SJSA1 (cell line): ENCODE measurements at regions not wholly inside any gene's neighbourhood (a gene's known extent, or its start where the extent isn't known, plus 50 kb on each side); places are given as distances from the start of the nearest gene placed in this dataset.
"Not testable (repeated sequence)": the region's sequence is repeated elsewhere in the genome, so short reads cannot be mapped to it uniquely, and the experiment has no call there.

Experiments used
- DNase-seq, 2 experiments: peaks; one replicate each; pipeline ENCODE4 v3.0.0-alpha.2; 2015 to 2020; ENCODE audit warnings: low spot score in 2 of 2, low read depth in 1 of 2
- H3K27ac ChIP-seq: fragments of 250-450 bp; sonication (Bioruptor Pico); 2 replicates; pipeline ENCODE4 v1.5.1; 2020; ENCODE audit warnings: mild to moderate bottlenecking, moderate library complexity
- H3K27me3 ChIP-seq: fragments of 250-450 bp; sonication (Bioruptor Pico); replicated peaks from 2 replicates; pipeline ENCODE4 v1.5.1; 2020; ENCODE audit warnings: mild to moderate bottlenecking, moderate library complexity
- H3K36me3 ChIP-seq: fragments of 250-450 bp; sonication (Bioruptor Pico); 2 replicates; pipeline ENCODE4 v1.5.1; 2020; ENCODE audit warnings: mild to moderate bottlenecking
- H3K4me1 ChIP-seq: fragments of 250-450 bp; sonication (Bioruptor Pico); replicated peaks from 2 replicates; pipeline ENCODE4 v1.6.1; 2021; ENCODE audit warnings: mild to moderate bottlenecking
- H3K4me3 ChIP-seq: fragments of 250-450 bp; sonication (Bioruptor Pico); 2 replicates; pipeline ENCODE4 v1.5.1; 2020; ENCODE audit warnings: mild to moderate bottlenecking
- H3K9me3 ChIP-seq: fragments of 250-450 bp; sonication (Bioruptor Pico); replicated peaks from 2 replicates; pipeline ENCODE4 v1.5.1; 2020; ENCODE audit warnings: mild to moderate bottlenecking

GRCh38 chr15:87557881-87558280 is 698.7 kb downstream of the NTRK3 start:
- no peak overlapping the region for H3K27ac ChIP-seq
- no peak for DNase-seq
- H3K9me3 ChIP-seq = no peaks in the 10 kb centered on the region
- H3K36me3 ChIP-seq = no peaks in the 10 kb centered on the region
- no peaks in the 10 kb centered on the region for H3K27me3 ChIP-seq
- H3K4me1 ChIP-seq = no peaks in the 10 kb centered on the region
- no peak overlapping the region for H3K4me3 ChIP-seq

DNA sequence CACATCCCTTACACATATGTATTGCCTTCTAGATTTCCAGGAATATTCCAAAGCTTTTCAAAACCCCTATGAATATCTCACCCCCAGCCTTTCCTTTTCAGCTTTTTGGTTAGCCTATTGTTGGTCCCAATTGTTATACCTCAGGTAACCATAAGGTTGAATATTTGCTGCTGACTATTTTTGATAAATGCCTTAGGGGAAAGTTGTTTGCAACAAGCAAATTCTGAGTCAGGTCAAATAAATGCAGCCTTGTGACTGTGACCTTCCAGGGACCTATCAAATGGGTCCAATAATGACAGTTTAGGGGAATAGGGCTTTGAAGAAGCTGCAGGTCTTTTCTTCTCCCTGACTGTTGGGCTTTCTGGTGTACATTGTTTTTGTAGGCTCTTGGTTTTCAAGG is 699.7 kb downstream of the NTRK3 start:
- Histone ChIP-seq H3K9me3 (no peaks in the 10 kb centered on the region), H3K4me1 (no peaks in the 10 kb centered on the region), H3K27ac (no peak overlapping the region), H3K4me3 (no peak overlapping the region), H3K27me3 (no peaks in the 10 kb centered on the region), H3K36me3 (no peaks in the 10 kb centered on the region)
- DNase-seq = no peak

DNA sequence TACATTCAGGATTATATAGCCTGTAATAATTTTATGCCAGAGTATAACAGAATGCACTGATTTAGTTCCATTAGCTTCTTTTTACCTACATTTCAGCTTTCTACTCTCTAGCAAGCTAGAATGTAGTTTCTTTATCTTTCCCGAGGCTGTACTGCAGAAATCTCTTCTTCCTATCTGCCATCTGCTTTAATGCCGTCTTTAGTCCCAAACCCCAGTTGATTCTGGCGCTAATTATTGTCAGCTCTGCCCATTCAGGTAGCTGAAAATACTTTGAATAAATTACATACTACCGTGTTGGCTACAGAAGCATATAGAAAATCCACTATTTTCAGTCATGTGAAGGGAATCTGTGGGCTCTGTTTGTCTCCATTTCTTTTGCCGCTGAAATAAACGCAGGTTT is 706.7 kb downstream of the NTRK3 start:
- no peaks in the 10 kb centered on the region for H3K36me3 ChIP-seq
- no peak overlapping the region for H3K27ac ChIP-seq
- no peaks in the 10 kb centered on the region for H3K27me3 ChIP-seq
- H3K4me3 ChIP-seq = no peak overlapping the region
- no peak for DNase-seq
- H3K4me1 ChIP-seq = no peaks in the 10 kb centered on the region
- no peaks in the 10 kb centered on the region for H3K9me3 ChIP-seq

GRCh38 chr15:87549296-87549695 is 707.2 kb downstream of the NTRK3 start:
- no peak for DNase-seq
- H3K36me3 ChIP-seq = no peaks in the 10 kb centered on the region

GRCh38 chr15:87548590-87548989 is 707.9 kb downstream of the NTRK3 start:
- H3K27me3 ChIP-seq, DNase-seq, H3K9me3 ChIP-seq, H3K4me3 ChIP-seq, H3K27ac ChIP-seq, H3K36me3 ChIP-seq, H3K4me1 ChIP-seq: not testable (repeated sequence)

More at GRCh38 chr15:87549296-87549695, 707.2 kb downstream of the NTRK3 start:
- Histone ChIP-seq H3K27ac (no peak overlapping the region), H3K27me3 (no peaks in the 10 kb centered on the region), H3K4me1 (no peaks in the 10 kb centered on the region), H3K4me3 (no peak overlapping the region), H3K9me3 (no peaks in the 10 kb centered on the region)

DNA sequence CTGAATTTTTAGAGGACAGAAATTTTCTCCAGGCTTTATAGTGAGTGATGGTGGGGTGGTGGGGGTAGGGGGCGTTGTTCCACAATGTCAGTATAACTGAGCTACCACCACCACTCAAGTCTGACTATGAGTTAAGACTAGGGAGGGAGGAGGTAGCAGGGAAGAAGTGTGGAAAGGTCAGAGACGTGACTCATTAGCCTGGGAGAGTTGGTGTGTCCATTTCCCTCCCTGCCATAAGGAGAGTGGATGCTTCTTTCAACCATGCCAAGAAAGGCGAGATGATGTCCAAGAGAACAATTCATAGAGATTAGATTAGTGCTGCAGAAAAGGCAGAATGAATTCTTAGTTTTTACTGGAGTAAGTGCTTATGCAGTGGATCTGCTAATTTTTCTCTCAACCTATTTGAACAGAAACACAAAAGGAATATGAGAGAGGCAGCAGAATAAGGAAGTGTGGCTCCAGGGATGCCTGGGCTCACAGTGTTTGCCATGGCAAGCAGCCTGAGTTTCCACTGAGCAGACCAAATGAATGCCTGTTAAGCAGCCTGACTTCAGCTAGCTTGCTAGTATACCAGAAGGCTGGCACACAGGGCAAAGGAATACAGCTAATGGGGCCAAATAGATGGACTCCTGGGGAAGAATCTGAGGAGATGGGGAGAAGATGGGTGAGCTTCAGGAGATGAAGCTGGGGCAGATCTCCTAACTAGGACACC is 708.9 kb downstream of the NTRK3 start:
- DNase-seq = no peak
- no peak overlapping the region for H3K27ac ChIP-seq

DNA sequence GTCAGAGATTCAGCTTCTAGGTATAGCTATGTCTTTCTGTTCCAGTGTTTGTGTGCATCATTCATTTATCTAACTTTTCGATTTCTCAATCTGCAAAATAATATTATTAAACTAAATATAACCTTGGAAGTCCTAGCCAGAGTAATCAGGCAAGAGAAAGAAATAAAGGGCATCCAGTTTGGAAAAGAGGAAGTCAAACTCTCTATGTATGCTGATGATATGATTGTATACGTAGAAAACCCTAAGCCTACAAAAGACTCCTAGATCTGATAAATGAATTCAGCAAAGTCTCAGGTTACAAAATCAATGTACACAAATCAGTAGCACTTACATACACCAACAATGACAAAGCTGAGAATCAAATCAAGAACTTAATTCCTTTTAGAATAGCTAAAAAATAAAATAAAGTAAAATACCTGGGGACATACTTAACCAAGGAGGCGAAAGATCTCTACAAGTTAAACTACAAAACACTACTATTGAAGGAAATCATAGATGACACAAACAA is 718.2 kb downstream of the NTRK3 start:
- no peaks in the 10 kb centered on the region for H3K4me1 ChIP-seq
- no peaks in the 10 kb centered on the region for H3K36me3 ChIP-seq
- no peaks in the 10 kb centered on the region for H3K27me3 ChIP-seq
- DNase-seq = no peak
- H3K9me3 ChIP-seq = no peaks in the 10 kb centered on the region; the same call in 1 of the 2 replicates
- no peak overlapping the region for H3K27ac ChIP-seq
- no peak overlapping the region for H3K4me3 ChIP-seq

More for the DNA sequence above, 708.9 kb downstream of the NTRK3 start:
- Histone ChIP-seq H3K27me3 (no peaks in the 10 kb centered on the region), H3K36me3 (no peaks in the 10 kb centered on the region), H3K9me3 (no peaks in the 10 kb centered on the region), H3K4me1 (no peaks in the 10 kb centered on the region), H3K4me3 (no peak overlapping the region)

GRCh38 chr15:87537295-87537694 is 719.2 kb downstream of the NTRK3 start:
- no peak for DNase-seq
- Histone ChIP-seq H3K36me3 (no peaks in the 10 kb centered on the region), H3K4me3 (no peak overlapping the region)

DNA sequence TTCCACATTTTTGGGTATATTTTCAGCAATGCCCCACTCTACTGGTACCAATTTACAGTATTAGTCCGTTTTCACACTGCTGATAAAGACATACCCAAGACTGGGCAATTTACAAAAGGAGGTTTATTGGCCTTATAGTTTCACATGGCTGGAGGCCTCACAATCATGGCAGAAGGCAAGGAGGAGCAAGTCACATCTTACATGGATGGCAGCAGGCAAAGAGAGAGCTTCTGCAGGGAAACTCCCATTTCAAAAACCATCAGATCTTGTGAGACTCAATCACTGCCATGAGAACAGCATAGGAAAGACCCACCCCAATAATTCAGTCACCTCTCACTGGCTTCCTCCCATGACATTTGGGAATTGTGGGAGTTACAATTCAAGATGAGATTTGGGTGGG is 722.9 kb downstream of the NTRK3 start:
- H3K27me3 ChIP-seq, H3K4me1 ChIP-seq, H3K36me3 ChIP-seq, DNase-seq, H3K9me3 ChIP-seq, H3K27ac ChIP-seq, H3K4me3 ChIP-seq: not testable (repeated sequence)

More at GRCh38 chr15:87537295-87537694, 719.2 kb downstream of the NTRK3 start:
- Histone ChIP-seq H3K9me3 (no peaks in the 10 kb centered on the region; the same call in 1 of the 2 replicates), H3K27ac (no peak overlapping the region), H3K27me3 (no peaks in the 10 kb centered on the region), H3K4me1 (no peaks in the 10 kb centered on the region)

GRCh38 chr15:87528873-87529272 is 727.7 kb downstream of the NTRK3 start:
- H3K9me3 ChIP-seq = no peaks in the 10 kb centered on the region
- no peak overlapping the region for H3K4me3 ChIP-seq
- H3K36me3 ChIP-seq = no peaks in the 10 kb centered on the region
- DNase-seq = no peak
- H3K27ac ChIP-seq = no peak overlapping the region
- H3K27me3 ChIP-seq = no peaks in the 10 kb centered on the region
- H3K4me1 ChIP-seq = no peaks in the 10 kb centered on the region

- no peak overlapping the region for H3K27ac ChIP-seq
- no peaks in the 10 kb centered on the region for H3K27me3 ChIP-seq
- H3K4me3 ChIP-seq = no peak overlapping the region
- no peaks in the 10 kb centered on the region for H3K9me3 ChIP-seq
- H3K4me1 ChIP-seq = no peaks in the 10 kb centered on the region
- H3K36me3 ChIP-seq = no peaks in the 10 kb centered on the region
- no peak for DNase-seq
Observed at GRCh38 chr15:87527875-87528274, 728.7 kb downstream of the NTRK3 start.

DNA sequence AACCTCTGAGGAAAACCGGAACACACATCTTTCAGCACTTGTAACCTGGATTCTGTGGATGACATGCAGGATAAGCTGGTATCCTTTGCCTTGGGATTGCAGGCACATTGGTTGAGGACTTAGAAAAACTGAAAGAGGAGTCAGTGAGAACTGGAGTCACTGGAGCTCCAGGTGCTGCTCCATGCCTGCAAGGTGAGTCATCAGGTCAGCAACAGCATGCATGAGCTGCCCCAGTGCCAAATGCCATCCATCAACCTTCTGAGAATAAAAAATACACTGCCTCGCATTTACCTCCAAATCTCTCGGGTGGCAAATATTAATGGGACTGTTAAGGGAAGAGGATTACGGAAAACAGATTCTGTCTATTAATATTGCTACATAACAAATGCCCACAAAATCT is 729.1 kb downstream of the NTRK3 start:
- Histone ChIP-seq H3K36me3 (no peaks in the 10 kb centered on the region), H3K4me3 (no peak overlapping the region), H3K4me1 (no peaks in the 10 kb centered on the region), H3K27me3 (no peaks in the 10 kb centered on the region), H3K9me3 (no peaks in the 10 kb centered on the region), H3K27ac (no peak overlapping the region)
- DNase-seq = no peak

GRCh38 chr15:87523516-87523915 is 733.0 kb downstream of the NTRK3 start:
- no peak for DNase-seq
- Histone ChIP-seq H3K9me3 (peaks cover 7% of the 10 kb centered on the region; the same call in 1 of the 2 replicates), H3K4me1 (no peaks in the 10 kb centered on the region), H3K27ac (no peak overlapping the region), H3K4me3 (no peak overlapping the region), H3K36me3 (no peaks in the 10 kb centered on the region), H3K27me3 (no peaks in the 10 kb centered on the region)

DNA sequence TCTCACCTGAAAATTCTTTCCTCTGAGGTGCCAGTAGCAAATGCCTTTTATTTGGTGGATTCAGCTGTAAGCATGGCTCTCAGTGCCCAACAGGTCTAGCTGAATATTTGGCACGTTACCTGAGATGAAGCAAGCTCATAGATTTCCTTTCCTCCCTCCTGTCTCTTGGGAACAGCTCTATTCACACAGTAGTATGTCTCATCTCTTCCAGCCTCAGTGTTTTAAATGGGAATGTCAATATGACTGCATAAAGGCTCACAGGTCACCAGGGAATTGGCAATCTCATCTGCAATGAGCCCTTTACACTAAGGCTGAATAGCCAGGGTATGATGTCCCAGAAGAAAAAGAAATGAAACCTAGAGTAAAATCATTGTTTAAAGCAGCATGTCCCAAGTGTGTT is 733.5 kb downstream of the NTRK3 start:
- Histone ChIP-seq H3K36me3 (no peaks in the 10 kb centered on the region), H3K9me3 (peaks cover 7% of the 10 kb centered on the region; the same call in 1 of the 2 replicates), H3K27ac (no peak overlapping the region), H3K4me3 (no peak overlapping the region), H3K4me1 (no peaks in the 10 kb centered on the region), H3K27me3 (no peaks in the 10 kb centered on the region)
- no peak for DNase-seq

- Histone ChIP-seq H3K27ac (no peak overlapping the region), H3K4me3 (no peak overlapping the region), H3K4me1 (no peaks in the 10 kb centered on the region), H3K27me3 (no peaks in the 10 kb centered on the region), H3K9me3 (peaks cover 7% of the 10 kb centered on the region; the same call in 1 of the 2 replicates), H3K36me3 (no peaks in the 10 kb centered on the region)
- no peak for DNase-seq
Observed at GRCh38 chr15:87518957-87519356, 737.6 kb downstream of the NTRK3 start.
